Activated B cell treated with CpG ODN at 0.5 μM for 24 hours (primary cell): ENCODE measurements at regions not wholly inside any gene's neighbourhood (a gene's known extent, or its start where the extent isn't known, plus 50 kb on each side); places are given as distances from the start of the nearest gene placed in this dataset.

Source experiments
- ATAC-seq: fragments of 200-7000 bp; cut with Tn5 transposase; one replicate; pipeline ENCODE4 v1.10.0; 2021; ENCODE audit warnings: low read depth, mild to moderate bottlenecking, moderate library complexity
- CTCF ChIA-PET: fragments of 350-600 bp; sonication (Branson Sonifier 250); formaldehyde crosslinking; loops from one replicate; lab custom pipeline; 2021; ENCODE audit warnings: antibody characterized with exemption; lab: Charles Lee
- POLR2A ChIA-PET: fragments of 350-600 bp; sonication (Branson Sonifier 250); formaldehyde crosslinking; loops from one replicate; lab custom pipeline; 2021; ENCODE audit warnings: antibody characterized with exemption; lab: Charles Lee
- DNase-seq: peaks from one replicate; pipeline ENCODE4 v3.0.0; 2022
- H3K27ac Mint-ChIP-seq: one replicate; pipeline ENCODE4 v1.8.0; 2020; ENCODE audit warnings: mixed read lengths
- H3K27me3 Mint-ChIP-seq: one replicate; pipeline ENCODE4 v1.8.0; 2021; ENCODE audit warnings: mixed read lengths
- H3K36me3 Mint-ChIP-seq: one replicate; pipeline ENCODE4 v1.8.0; 2021; ENCODE audit warnings: low read depth, mixed read lengths
- H3K4me1 Mint-ChIP-seq: one replicate; pipeline ENCODE4 v1.8.0; 2021; ENCODE audit warnings: mixed read lengths
- H3K4me3 Mint-ChIP-seq: one replicate; pipeline ENCODE4 v1.8.0; 2020; ENCODE audit warnings: mild to moderate bottlenecking, mixed read lengths
- H3K9me3 Mint-ChIP-seq: one replicate; pipeline ENCODE4 v1.8.0; 2020; ENCODE audit warnings: mixed read lengths
- intact Hi-C: fragments of 100-400 bp; cut with micrococcal nuclease; formaldehyde crosslinking; loops from one replicate; pipeline ENCODE4 v1.15.1; 2024
- TF ChIP-seq, protein P1 (sequence below): fragments of 200-600 bp; IDR thresholded peaks from one replicate; pipeline ENCODE4 v1.8.0; 2022; ENCODE audit warnings: antibody characterized with exemption, mild to moderate bottlenecking

DNA sequence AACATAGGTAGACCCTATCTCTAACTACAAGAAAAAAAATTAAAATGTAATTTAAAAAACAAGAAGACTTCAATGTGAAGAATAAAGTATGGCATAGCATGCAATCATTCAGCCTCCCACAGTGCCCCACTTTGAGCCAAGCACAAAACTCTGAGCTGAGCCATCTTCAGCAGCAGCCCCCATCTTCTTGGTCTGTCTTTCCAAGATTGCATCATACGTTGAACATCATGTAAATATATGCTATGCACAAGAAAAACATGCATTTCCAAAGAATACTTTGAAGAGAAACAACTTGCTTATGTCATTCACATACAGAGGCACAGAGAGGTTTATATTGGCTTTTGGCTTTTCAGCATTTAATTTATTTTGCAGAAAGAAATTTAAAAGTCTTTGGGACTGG is 105.8 kb upstream of the TMPO start:
- no peak overlapping the region for H3K27ac Mint-ChIP-seq
- H3K27me3 Mint-ChIP-seq, result peaks cover 7% of the 10 kb centered on the region
- no peak overlapping the region for H3K4me3 Mint-ChIP-seq
- no peaks in the 10 kb centered on the region for H3K36me3 Mint-ChIP-seq
- CTCF ChIA-PET, result no interaction called here
- POLR2A ChIA-PET, result no interaction called here
- DNase-seq (no peak), ATAC-seq (no peak)
- TF ChIP-seq, protein P1, sequence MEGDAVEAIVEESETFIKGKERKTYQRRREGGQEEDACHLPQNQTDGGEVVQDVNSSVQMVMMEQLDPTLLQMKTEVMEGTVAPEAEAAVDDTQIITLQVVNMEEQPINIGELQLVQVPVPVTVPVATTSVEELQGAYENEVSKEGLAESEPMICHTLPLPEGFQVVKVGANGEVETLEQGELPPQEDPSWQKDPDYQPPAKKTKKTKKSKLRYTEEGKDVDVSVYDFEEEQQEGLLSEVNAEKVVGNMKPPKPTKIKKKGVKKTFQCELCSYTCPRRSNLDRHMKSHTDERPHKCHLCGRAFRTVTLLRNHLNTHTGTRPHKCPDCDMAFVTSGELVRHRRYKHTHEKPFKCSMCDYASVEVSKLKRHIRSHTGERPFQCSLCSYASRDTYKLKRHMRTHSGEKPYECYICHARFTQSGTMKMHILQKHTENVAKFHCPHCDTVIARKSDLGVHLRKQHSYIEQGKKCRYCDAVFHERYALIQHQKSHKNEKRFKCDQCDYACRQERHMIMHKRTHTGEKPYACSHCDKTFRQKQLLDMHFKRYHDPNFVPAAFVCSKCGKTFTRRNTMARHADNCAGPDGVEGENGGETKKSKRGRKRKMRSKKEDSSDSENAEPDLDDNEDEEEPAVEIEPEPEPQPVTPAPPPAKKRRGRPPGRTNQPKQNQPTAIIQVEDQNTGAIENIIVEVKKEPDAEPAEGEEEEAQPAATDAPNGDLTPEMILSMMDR, result no peak
- no peaks in the 10 kb centered on the region for H3K9me3 Mint-ChIP-seq
- intact Hi-C loops, result no loop called here
- no peaks in the 10 kb centered on the region for H3K4me1 Mint-ChIP-seq

DNA sequence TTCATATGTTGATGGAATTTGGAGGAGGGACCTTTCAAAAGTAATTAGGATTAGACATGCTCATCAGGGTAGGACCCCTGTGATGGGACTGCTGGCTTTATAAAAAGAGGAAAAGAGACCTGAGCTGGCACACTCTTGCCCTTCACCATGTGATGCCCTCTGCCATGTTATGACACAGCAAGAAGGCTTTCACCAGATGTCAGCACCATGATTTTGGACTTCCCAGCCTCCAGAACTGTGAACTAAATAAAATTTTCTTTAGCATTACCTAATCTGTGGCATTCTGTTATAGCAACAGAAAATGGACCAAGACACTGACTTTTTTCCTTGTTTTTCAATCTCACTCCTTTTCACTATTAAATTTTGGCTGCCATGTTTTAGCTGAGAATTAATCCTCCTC is 105.0 kb upstream of the TMPO start:
- no peak for DNase-seq
- Mint-ChIP-seq H3K4me3 (no peak overlapping the region), H3K27me3 (peaks cover 9% of the 10 kb centered on the region), H3K4me1 (no peaks in the 10 kb centered on the region), H3K36me3 (no peaks in the 10 kb centered on the region), H3K27ac (no peak overlapping the region), H3K9me3 (no peaks in the 10 kb centered on the region)
- intact Hi-C loops, result no loop called here
- ChIA-PET CTCF (no interaction called here), POLR2A (no interaction called here)
- TF ChIP-seq, protein P1, result no peak
- ATAC-seq, result no peak

DNA sequence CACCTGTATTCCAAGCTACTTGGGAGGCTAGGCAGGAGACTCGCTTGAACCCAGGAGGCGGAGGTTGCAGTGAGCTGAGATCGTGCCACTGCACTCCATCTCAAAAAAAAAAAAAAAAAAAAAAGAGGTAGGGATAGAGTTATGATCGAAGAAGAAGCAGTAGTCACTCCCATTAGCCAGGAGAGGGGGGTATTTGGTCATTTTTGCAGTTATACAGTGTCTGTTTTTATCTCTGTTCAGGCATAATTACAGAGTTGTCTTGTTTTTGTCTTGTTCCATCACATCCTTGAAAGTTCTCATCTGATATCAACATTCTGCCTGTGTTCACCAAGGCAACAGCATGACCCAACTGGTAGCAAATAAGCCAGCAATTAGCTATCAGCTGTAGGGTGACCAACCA is 98.5 kb upstream of the TMPO start:
- H3K9me3 Mint-ChIP-seq, result no peaks in the 10 kb centered on the region
- H3K36me3 Mint-ChIP-seq, result no peaks in the 10 kb centered on the region
- H3K27ac Mint-ChIP-seq, result no peak overlapping the region
- no peak overlapping the region for H3K4me3 Mint-ChIP-seq
- H3K27me3 Mint-ChIP-seq, result peaks cover 6% of the 10 kb centered on the region
- intact Hi-C loops, result no loop called here
- DNase-seq (no peak), ATAC-seq (no peak)
- CTCF ChIA-PET, result no interaction called here
- H3K4me1 Mint-ChIP-seq, result no peaks in the 10 kb centered on the region
- POLR2A ChIA-PET, result no interaction called here
- TF ChIP-seq, protein P1, result no peak

DNA sequence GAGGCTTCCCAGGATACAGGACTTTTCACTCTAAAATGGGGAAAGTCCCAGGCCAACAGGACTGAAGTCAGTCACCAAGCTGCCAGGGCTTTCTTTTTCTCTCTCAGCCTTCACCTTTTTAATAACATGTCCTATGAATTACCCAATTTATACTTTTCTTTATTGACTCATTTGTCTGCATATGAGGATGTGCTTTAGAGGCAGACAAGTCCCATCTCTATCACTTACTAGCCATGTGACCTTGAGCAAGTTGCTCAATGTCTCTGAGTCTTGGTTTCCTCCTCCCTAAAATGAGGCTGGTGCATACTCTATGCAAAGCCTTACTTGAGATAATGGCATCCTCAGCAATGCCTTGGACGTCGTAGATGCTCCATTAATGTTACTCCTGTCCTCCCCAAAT is 98.1 kb upstream of the TMPO start:
- H3K9me3 Mint-ChIP-seq, result no peaks in the 10 kb centered on the region
- H3K4me3 Mint-ChIP-seq, result no peak overlapping the region
- TF ChIP-seq, protein P1, result no peak
- ATAC-seq (no peak), DNase-seq (no peak)
- ChIA-PET POLR2A (no interaction called here), CTCF (no interaction called here)
- intact Hi-C loops, result no loop called here
- H3K27ac Mint-ChIP-seq, result no peak overlapping the region
- H3K36me3 Mint-ChIP-seq, result no peaks in the 10 kb centered on the region
- no peaks in the 10 kb centered on the region for H3K4me1 Mint-ChIP-seq
- peaks cover 6% of the 10 kb centered on the region for H3K27me3 Mint-ChIP-seq

DNA sequence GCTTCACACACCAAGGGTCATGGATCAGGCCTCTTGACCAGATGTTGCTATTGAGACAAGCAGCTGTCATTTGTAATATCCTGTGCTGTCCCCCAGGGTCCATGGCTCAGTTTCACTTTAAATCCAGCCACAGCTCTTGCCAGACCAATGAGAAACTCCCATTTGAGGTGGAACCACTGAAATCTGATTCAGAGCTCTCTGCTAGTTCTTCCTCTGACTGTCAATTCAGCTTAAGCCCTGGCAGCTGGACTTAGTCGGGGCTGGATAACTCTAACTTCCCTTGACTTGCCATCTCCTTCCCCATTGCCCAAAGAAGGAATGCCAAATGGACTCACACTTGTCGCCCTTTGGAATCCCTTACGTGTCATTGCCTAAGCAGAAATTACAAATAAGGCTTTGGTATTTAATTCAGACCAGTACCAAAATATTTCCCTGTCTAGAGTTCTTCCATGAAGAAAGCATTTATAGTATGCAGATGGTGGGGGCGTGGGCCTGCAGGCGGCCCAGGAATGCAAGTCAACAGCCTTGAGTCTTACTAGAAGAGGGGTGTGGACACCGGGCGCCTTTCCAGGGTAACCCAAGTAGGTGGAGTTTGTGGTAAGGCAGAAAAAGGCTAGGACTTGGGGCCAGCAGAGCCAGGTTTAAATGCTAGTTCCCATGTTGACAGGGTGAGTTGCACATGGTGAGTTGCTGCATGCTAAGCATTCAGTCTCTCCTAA is 96.9 kb upstream of the TMPO start:
- intact Hi-C loops, result no loop called here

More for the DNA sequence above, 96.9 kb upstream of the TMPO start:
- Mint-ChIP-seq H3K4me3 (no peak overlapping the region), H3K9me3 (no peaks in the 10 kb centered on the region), H3K4me1 (no peaks in the 10 kb centered on the region), H3K27me3 (peaks cover 6% of the 10 kb centered on the region), H3K27ac (no peak overlapping the region), H3K36me3 (no peaks in the 10 kb centered on the region)
- ChIA-PET POLR2A (interaction anchor here (0.5 kb wide), 1 partner anchor 1098 kb away, joined by 3 read pairs; no protein-coding TSS in a partner anchor), CTCF (no interaction called here)
- TF ChIP-seq, protein P1, result no peak
- ATAC-seq (no peak), DNase-seq (no peak)
